ENCODE measurements at regions not wholly inside any gene's neighbourhood (a gene's known extent, or its start where the extent isn't known, plus 50 kb on each side); places are given as distances from the start of the nearest gene placed in this dataset.

GRCh38 chr12:45623940-45624339, 105.6 kb upstream of the ARID2 start:
- in situ Hi-C loops (cut with HindIII; ENCODE audit: low pct_unique_long_range_greater_than_20kb, low sequenced_read_pairs): no loop called here
- TF ChIP-seq JUND (IDR thresholded peaks at IDR 0.05; ENCODE audit: low read depth): no peak
- no peak for DNase-seq (ENCODE audit: low read depth in 1 of 2, low spot score in 1 of 2)

GRCh38 chr12:45626965-45627364, 102.5 kb upstream of the ARID2 start:
- TF ChIP-seq JUND (IDR thresholded peaks at IDR 0.05; ENCODE audit: low read depth): no peak
- DNase-seq (ENCODE audit: low read depth in 1 of 2, low spot score in 1 of 2): no peak
- in situ Hi-C loops (cut with HindIII; ENCODE audit: low pct_unique_long_range_greater_than_20kb, low sequenced_read_pairs): no loop called here

- TF ChIP-seq JUND (IDR thresholded peaks at IDR 0.05; ENCODE audit: low read depth): no peak
- DNase-seq (ENCODE audit: low read depth in 1 of 2, low spot score in 1 of 2): no peak
- in situ Hi-C loops (cut with HindIII; ENCODE audit: low pct_unique_long_range_greater_than_20kb, low sequenced_read_pairs): no loop called here
These were observed 102.0 kb upstream of the ARID2 start for GRCh38 chr12:45627407-45628069.

GRCh38 chr12:45629292-45629691, 100.2 kb upstream of the ARID2 start:
- in situ Hi-C loops (cut with HindIII; ENCODE audit: low pct_unique_long_range_greater_than_20kb, low sequenced_read_pairs): no loop called here
- TF ChIP-seq JUND (IDR thresholded peaks at IDR 0.05; ENCODE audit: low read depth): no peak

GRCh38 chr12:45633733-45634132, 95.8 kb upstream of the ARID2 start:
- TF ChIP-seq JUND (IDR thresholded peaks at IDR 0.05; ENCODE audit: low read depth): no peak
- in situ Hi-C loops (cut with HindIII; ENCODE audit: low pct_unique_long_range_greater_than_20kb, low sequenced_read_pairs): no loop called here
- no peak for DNase-seq (ENCODE audit: low read depth in 1 of 2, low spot score in 1 of 2)

More at GRCh38 chr12:45629292-45629691, 100.2 kb upstream of the ARID2 start:
- no peak for DNase-seq (ENCODE audit: low read depth in 1 of 2, low spot score in 1 of 2)

GRCh38 chr12:45634273-45634917, 95.1 kb upstream of the ARID2 start:
- in situ Hi-C loops (cut with HindIII; ENCODE audit: low pct_unique_long_range_greater_than_20kb, low sequenced_read_pairs): no loop called here
- no peak for TF ChIP-seq JUND (IDR thresholded peaks at IDR 0.05; ENCODE audit: low read depth)
- DNase-seq (ENCODE audit: low read depth in 1 of 2, low spot score in 1 of 2): no peak

- no peak for DNase-seq (ENCODE audit: low read depth in 1 of 2, low spot score in 1 of 2)
- TF ChIP-seq JUND (IDR thresholded peaks at IDR 0.05; ENCODE audit: low read depth): no peak
- in situ Hi-C loops (cut with HindIII; ENCODE audit: low pct_unique_long_range_greater_than_20kb, low sequenced_read_pairs): no loop called here
These were observed 92.3 kb upstream of the ARID2 start for GRCh38 chr12:45637242-45637641.

- no peak for TF ChIP-seq JUND (IDR thresholded peaks at IDR 0.05; ENCODE audit: low read depth)
- in situ Hi-C loops (cut with HindIII; ENCODE audit: low pct_unique_long_range_greater_than_20kb, low sequenced_read_pairs): no loop called here
- DNase-seq (ENCODE audit: low read depth in 1 of 2, low spot score in 1 of 2): no peak
These were observed 91.8 kb upstream of the ARID2 start for GRCh38 chr12:45637706-45638105.

GRCh38 chr12:45638386-45638785, 91.1 kb upstream of the ARID2 start:
- no peak for DNase-seq (ENCODE audit: low read depth in 1 of 2, low spot score in 1 of 2)
- TF ChIP-seq JUND (IDR thresholded peaks at IDR 0.05; ENCODE audit: low read depth): no peak
- in situ Hi-C loops (cut with HindIII; ENCODE audit: low pct_unique_long_range_greater_than_20kb, low sequenced_read_pairs): no loop called here

GRCh38 chr12:45644541-45644940, 85.0 kb upstream of the ARID2 start:
- peak in 1 of 2 experiments; percentile 19 for DNase-seq (ENCODE audit: low read depth in 1 of 2, low spot score in 1 of 2)
- in situ Hi-C loops (cut with HindIII; ENCODE audit: low pct_unique_long_range_greater_than_20kb, low sequenced_read_pairs): no loop called here
- no peak for TF ChIP-seq JUND (IDR thresholded peaks at IDR 0.05; ENCODE audit: low read depth)

- no peak for TF ChIP-seq JUND (IDR thresholded peaks at IDR 0.05; ENCODE audit: low read depth)
- no peak for DNase-seq (ENCODE audit: low read depth in 1 of 2, low spot score in 1 of 2)
- in situ Hi-C loops (cut with HindIII; ENCODE audit: low pct_unique_long_range_greater_than_20kb, low sequenced_read_pairs): no loop called here
These were observed 82.5 kb upstream of the ARID2 start for GRCh38 chr12:45646851-45647581.

GRCh38 chr12:45648070-45648469, 81.4 kb upstream of the ARID2 start:
- in situ Hi-C loops (cut with HindIII; ENCODE audit: low pct_unique_long_range_greater_than_20kb, low sequenced_read_pairs): no loop called here
- no peak for DNase-seq (ENCODE audit: low read depth in 1 of 2, low spot score in 1 of 2)
- TF ChIP-seq JUND (IDR thresholded peaks at IDR 0.05; ENCODE audit: low read depth): no peak

GRCh38 chr12:45651029-45651428, 78.5 kb upstream of the ARID2 start:
- no peak for TF ChIP-seq JUND (IDR thresholded peaks at IDR 0.05; ENCODE audit: low read depth)
- in situ Hi-C loops (cut with HindIII; ENCODE audit: low pct_unique_long_range_greater_than_20kb, low sequenced_read_pairs): no loop called here
- no peak for DNase-seq (ENCODE audit: low read depth in 1 of 2, low spot score in 1 of 2)

Measured in T47D (cell line).